SU-DHL-6 (cell line): ENCODE measurements at regions not wholly inside any gene's neighbourhood (a gene's known extent, or its start where the extent isn't known, plus 50 kb on each side); places are given as distances from the start of the nearest gene placed in this dataset.
A peak's percentile ranks its signal among the peaks of the same experiment; 100 is the strongest.
"Not testable (repeated sequence)": the region's sequence is repeated elsewhere in the genome, so short reads cannot be mapped to it uniquely, and the experiment has no call there.

Experiments
- H2AFZ ChIP-seq: fragments of 200-600 bp; sonication (generic); 2 replicates; pipeline ENCODE4 v1.6.1; 2014; ENCODE audit warnings: low read depth, mild to moderate bottlenecking, moderate library complexity, mixed read lengths, antibody characterized with exemption, low read length; ENCODE audit not compliant: severe bottlenecking
- H3F3A ChIP-seq: fragments of 200-600 bp; shearing (Covaris generic); 2 replicates; pipeline ENCODE4 v1.6.0; 2016; ENCODE audit warnings: antibody characterized with exemption, mild to moderate bottlenecking; ENCODE audit not compliant: insufficient read depth
- H3K27ac ChIP-seq: fragments of 200-600 bp; sonication (generic); 2 replicates; pipeline ENCODE4 v1.5.1; 2016; ENCODE audit warnings: low read depth, mild to moderate bottlenecking, low read length, moderate library complexity, mixed read lengths
- H3K27me3 ChIP-seq: fragments of 200-600 bp; sonication (generic), shearing (Covaris generic); 2 replicates; pipeline ENCODE4 v1.6.0; 2014; ENCODE audit warnings: mild to moderate bottlenecking, low read length
- H3K36me3 ChIP-seq: fragments of 200-600 bp; sonication (generic); 2 replicates; pipeline ENCODE4 v1.6.1; 2014; ENCODE audit warnings: mild to moderate bottlenecking, low read length, mixed read lengths
- H3K4me2 ChIP-seq: fragments of 300-600, 200-600 bp; shearing (Covaris generic), sonication (generic); 2 replicates; pipeline ENCODE4 v1.6.0; 2014; ENCODE audit warnings: low read length, low read depth, mild to moderate bottlenecking; ENCODE audit not compliant: poor library complexity, severe bottlenecking
- H3K4me3 ChIP-seq: fragments of 200-600 bp; sonication (generic); 2 replicates; pipeline ENCODE4 v1.5.1; 2014; ENCODE audit warnings: antibody characterized with exemption, low read length, mild to moderate bottlenecking, mixed read lengths; ENCODE audit not compliant: insufficient read depth, poor library complexity, severe bottlenecking
- H3K79me2 ChIP-seq: fragments of 200-600 bp; sonication (generic); 2 replicates; pipeline ENCODE4 v1.6.1; 2014; ENCODE audit warnings: mild to moderate bottlenecking, low read length, moderate library complexity; ENCODE audit not compliant: insufficient read depth
- H3K9ac ChIP-seq: fragments of 200-600 bp; sonication (generic); 2 replicates; pipeline ENCODE4 v1.7.0; 2014; ENCODE audit warnings: mild to moderate bottlenecking, low read length
- H3K9me2 ChIP-seq: fragments of 200-600 bp; sonication (generic); replicated peaks from 2 replicates; pipeline ENCODE4 v1.6.1; 2014; ENCODE audit warnings: low read length; ENCODE audit not compliant: insufficient read depth
- H3K9me3 ChIP-seq: fragments of 200-600 bp; sonication (generic); 2 replicates; pipeline ENCODE4 v1.6.1; 2014; ENCODE audit warnings: low read length, mixed read lengths; ENCODE audit not compliant: insufficient read depth
- H4K20me1 ChIP-seq: fragments of 200-600 bp; sonication (generic); 2 replicates; pipeline ENCODE4 v1.6.1; 2014; ENCODE audit warnings: low read depth, mild to moderate bottlenecking, antibody characterized with exemption, low read length, moderate library complexity, mixed read lengths
- EZH2phosphoT487 ChIP-seq: fragments of 200-600 bp; sonication (generic), shearing (Covaris generic); conservative IDR thresholded peaks from 2 replicates; pipeline ENCODE4 v1.6.1; 2018; ENCODE audit warnings: mild to moderate bottlenecking, antibody characterized with exemption, low read length, moderate library complexity, mixed read lengths
- TF ChIP-seq, protein P1 (sequence below): fragments of 200-600 bp; sonication (generic); IDR thresholded peaks from one replicate; pipeline ENCODE4 v1.5.1; 2017; ENCODE audit warnings: antibody characterized with exemption, mild to moderate bottlenecking, low read length, moderate library complexity; ENCODE audit not compliant: insufficient read depth, poor library complexity, severe bottlenecking

- H3K4me3 ChIP-seq, H3K4me2 ChIP-seq, H3K27ac ChIP-seq, H3K9me3 ChIP-seq, H3K79me2 ChIP-seq, H3F3A ChIP-seq, H4K20me1 ChIP-seq, H3K9me2 ChIP-seq, H3K36me3 ChIP-seq, H2AFZ ChIP-seq, H3K27me3 ChIP-seq, H3K9ac ChIP-seq: not testable (repeated sequence)
Measured at GRCh38 chr22:25460682-25461081, 103.8 kb upstream of the GRK3 start.

GRCh38 chr22:25461301-25461700 lies 103.2 kb upstream of the GRK3 start:
- no peaks in the 10 kb centered on the region for H3K9me3 ChIP-seq
- H3K4me3 ChIP-seq = no peak overlapping the region
- H3K9me2 ChIP-seq = no peaks in the 10 kb centered on the region
- no peak overlapping the region for H3K27ac ChIP-seq
- H4K20me1 ChIP-seq = no peaks in the 10 kb centered on the region
- H2AFZ ChIP-seq = no peak overlapping the region
- H3F3A ChIP-seq = peaks cover 3% of the 10 kb centered on the region; the same call in 1 of the 2 replicates
- no peaks in the 10 kb centered on the region for H3K36me3 ChIP-seq
- TF ChIP-seq, protein P1, sequence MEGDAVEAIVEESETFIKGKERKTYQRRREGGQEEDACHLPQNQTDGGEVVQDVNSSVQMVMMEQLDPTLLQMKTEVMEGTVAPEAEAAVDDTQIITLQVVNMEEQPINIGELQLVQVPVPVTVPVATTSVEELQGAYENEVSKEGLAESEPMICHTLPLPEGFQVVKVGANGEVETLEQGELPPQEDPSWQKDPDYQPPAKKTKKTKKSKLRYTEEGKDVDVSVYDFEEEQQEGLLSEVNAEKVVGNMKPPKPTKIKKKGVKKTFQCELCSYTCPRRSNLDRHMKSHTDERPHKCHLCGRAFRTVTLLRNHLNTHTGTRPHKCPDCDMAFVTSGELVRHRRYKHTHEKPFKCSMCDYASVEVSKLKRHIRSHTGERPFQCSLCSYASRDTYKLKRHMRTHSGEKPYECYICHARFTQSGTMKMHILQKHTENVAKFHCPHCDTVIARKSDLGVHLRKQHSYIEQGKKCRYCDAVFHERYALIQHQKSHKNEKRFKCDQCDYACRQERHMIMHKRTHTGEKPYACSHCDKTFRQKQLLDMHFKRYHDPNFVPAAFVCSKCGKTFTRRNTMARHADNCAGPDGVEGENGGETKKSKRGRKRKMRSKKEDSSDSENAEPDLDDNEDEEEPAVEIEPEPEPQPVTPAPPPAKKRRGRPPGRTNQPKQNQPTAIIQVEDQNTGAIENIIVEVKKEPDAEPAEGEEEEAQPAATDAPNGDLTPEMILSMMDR = no peak
- no peak for TF ChIP-seq EZH2phosphoT487
- H3K4me2 ChIP-seq = no peak overlapping the region
- H3K79me2 ChIP-seq = no peaks in the 10 kb centered on the region
- no peak overlapping the region for H3K9ac ChIP-seq
- no peaks in the 10 kb centered on the region for H3K27me3 ChIP-seq

DNA sequence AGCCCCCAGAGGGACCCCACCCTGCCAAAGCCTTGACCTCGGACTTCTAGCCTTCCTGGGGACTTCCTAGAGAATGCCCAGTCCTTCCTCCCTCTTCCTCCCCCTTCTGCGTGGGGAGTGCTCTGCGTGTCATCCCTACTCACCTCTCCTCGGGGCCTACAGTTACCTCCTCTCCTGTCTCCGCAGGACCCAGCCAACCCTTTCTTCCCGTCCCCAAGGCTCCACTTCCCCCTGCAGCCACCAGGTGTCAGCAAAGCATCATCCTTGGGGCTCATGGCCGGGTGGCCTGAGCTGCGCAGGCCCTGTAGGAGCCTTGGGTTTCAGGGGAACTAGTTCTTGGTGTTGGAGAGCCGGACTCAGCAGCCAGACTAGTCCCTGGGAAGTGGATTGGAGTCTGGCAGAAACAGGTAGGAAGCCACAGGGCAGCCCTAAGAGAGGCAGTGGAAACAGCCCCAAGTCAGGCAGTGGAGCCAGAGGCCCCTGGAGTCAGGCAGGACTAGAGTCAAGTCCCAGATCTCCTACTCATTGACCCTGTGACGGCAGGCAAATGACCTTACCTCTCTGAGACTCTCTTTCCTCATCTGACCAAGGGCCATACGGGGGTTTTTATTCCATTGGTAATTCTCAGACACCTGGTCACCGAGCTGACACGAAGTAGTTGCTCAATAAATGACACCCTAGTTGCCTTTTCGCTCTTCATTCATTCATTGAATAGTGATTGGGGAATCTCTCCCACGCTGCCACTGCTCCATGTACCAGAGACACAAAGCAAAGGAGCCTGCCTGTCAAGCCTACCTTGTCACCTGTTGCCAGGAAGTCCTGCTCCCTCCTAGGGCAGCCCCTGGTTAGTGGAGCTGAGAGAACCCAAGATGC lies 101.8 kb upstream of the GRK3 start:
- not testable (repeated sequence) for H3K27ac ChIP-seq, H4K20me1 ChIP-seq, H3K27me3 ChIP-seq, H3K79me2 ChIP-seq, H3K9me2 ChIP-seq, H3K36me3 ChIP-seq, H3K4me2 ChIP-seq, H3K9me3 ChIP-seq, H3F3A ChIP-seq, H3K4me3 ChIP-seq, H3K9ac ChIP-seq, H2AFZ ChIP-seq
- TF ChIP-seq, protein P1 = peak; percentile 88

DNA sequence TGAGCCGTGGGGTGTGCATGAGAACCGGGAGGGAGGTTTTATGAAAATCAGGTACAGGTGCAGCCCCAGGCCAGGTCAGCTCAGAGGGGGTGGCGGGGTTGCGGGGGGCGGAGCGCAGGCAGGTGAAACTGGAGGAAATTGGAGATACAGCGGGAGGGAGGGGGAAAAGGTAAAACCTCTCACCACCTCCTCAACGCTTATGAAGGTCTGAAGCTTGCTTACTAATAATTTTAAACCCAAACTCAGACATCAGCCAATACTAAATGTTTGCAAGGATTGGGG lies 101.2 kb upstream of the GRK3 start:
- not testable (repeated sequence) for H3K27me3 ChIP-seq, H3F3A ChIP-seq, H3K9ac ChIP-seq, H3K9me2 ChIP-seq, H4K20me1 ChIP-seq, H2AFZ ChIP-seq, H3K9me3 ChIP-seq, H3K4me2 ChIP-seq, H3K4me3 ChIP-seq, H3K36me3 ChIP-seq, H3K79me2 ChIP-seq, H3K27ac ChIP-seq

DNA sequence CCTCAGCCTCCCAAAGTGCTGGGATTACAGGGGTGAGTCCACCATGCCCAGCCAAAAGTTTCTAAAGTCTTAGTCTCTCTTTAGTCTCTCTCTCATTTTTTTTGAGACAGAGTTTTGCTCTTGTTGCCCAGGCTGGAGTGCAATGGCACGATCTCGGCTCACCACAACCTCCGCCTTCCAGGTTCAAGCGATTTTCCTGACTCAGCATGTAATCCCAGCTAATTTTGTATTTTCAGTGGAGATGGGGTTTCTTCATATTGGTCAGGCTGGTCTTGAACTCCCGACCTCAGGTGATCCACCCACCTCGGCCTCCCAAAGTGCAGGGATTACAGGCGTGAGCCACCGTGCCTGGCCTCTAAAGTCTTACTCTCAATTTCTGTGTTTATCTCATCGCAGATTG lies 100.1 kb upstream of the GRK3 start:
- not testable (repeated sequence) for H4K20me1 ChIP-seq, H3K9ac ChIP-seq, H3K36me3 ChIP-seq, H3K4me3 ChIP-seq, H2AFZ ChIP-seq, H3F3A ChIP-seq, H3K9me3 ChIP-seq, H3K79me2 ChIP-seq, H3K27me3 ChIP-seq, H3K9me2 ChIP-seq, H3K27ac ChIP-seq, H3K4me2 ChIP-seq
